ENCODE measurements at regions not wholly inside any gene's neighbourhood (a gene's known extent, or its start where the extent isn't known, plus 50 kb on each side); places are given as distances from the start of the nearest gene placed in this dataset.

DNA sequence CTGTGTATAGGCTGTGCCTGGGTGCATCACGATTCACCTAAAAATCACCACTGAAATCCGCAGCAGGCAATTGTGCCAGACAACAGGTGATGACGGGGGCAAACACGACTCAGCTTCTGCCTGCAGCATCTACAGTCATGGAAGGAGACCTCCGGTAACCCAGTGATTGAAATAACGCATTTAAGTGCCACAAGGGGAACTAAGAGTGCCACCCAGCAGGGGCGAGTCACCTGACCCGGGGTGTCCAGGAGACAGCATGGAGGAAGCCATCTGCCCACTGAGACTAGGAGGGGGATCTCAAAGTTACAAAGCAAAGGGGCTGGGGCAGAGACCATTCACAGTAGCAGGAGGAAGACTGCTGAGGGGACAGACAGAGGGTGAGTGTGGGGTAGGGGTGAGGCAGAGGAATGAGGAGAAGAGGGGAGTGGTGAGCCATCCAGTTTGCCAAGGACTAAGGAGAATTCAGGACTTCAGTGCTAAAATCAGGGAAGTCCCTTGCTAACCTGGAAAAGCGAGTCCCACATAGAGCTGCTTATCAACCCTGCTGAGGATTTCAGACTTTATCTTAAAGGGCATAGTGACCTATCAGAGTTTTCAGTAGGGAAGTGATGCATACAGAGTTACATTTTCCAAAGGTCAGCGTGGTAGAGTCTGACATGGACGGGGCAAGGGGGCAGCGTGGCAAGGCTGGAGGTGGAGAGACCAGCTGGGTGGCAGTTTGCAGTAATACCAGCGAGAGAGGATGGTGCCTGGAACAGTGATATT is 256.7 kb upstream of the HES1 start:
- no peaks in the 10 kb centered on the region for H3K36me3 ChIP-seq
- no peak overlapping the region for H3K4me3 ChIP-seq
- no peaks in the 10 kb centered on the region for H3K9me3 ChIP-seq (replicated peaks)
- H3K27me3 ChIP-seq (replicated peaks): no peaks in the 10 kb centered on the region
- H3K4me1 ChIP-seq (replicated peaks): peaks cover 12% of the 10 kb centered on the region
- DNase-seq (ENCODE audit: low read depth in 1 of 2, low spot score in 2 of 2): no peak
- H3K27ac ChIP-seq: no peak overlapping the region

DNA sequence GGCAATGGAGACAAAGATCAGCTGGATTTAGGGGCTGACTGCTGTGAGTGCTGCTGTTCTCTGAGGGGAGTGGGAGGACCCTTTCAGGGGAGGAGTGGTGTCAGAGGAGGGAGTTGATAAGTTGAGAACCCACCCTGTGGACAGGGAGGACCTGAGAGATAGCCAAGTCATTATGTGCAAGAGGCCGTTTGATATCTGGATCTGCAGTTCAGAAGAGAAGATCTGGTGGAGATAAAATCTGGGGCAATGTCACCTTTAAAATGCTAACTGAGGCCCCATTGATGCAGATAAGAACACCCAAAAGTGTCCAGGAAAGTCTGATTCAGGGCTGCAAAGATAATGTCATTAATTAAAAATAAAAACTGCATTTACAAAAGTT is 256.1 kb upstream of the HES1 start:
- H3K4me1 ChIP-seq (replicated peaks): peaks cover 16% of the 10 kb centered on the region

DNA sequence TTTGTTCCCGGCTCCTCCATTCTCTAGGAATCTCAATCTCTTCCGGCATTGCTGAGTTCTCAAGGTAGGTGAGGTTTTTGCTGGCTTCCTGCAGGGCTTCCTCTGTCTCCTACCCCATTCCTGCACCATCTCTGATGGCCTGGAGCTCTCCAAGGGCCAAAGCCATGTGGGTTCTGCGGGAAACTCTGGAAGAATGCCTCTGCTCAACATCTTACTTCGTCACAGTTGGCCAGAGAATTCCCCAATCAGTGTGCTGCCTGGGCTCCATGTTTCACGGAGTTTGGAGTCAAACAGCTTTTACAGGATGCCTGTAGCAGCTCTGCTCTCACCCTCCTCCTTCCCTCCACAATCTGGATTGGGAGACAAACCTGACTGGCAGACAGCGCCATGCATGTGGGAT is 253.9 kb upstream of the HES1 start:
- Histone ChIP-seq H3K27ac (no peak overlapping the region), H3K9me3 (replicated peaks) (no peaks in the 10 kb centered on the region), H3K36me3 (no peaks in the 10 kb centered on the region), H3K27me3 (replicated peaks) (no peaks in the 10 kb centered on the region), H3K4me3 (no peak overlapping the region), H3K4me1 (replicated peaks) (peaks cover 16% of the 10 kb centered on the region)
- DNase-seq (ENCODE audit: low read depth in 1 of 2, low spot score in 2 of 2): no peak

More for the DNA sequence above, 256.1 kb upstream of the HES1 start:
- Histone ChIP-seq H3K27me3 (replicated peaks) (no peaks in the 10 kb centered on the region), H3K27ac (no peak overlapping the region), H3K4me3 (no peak overlapping the region), H3K9me3 (replicated peaks) (no peaks in the 10 kb centered on the region), H3K36me3 (no peaks in the 10 kb centered on the region)
- DNase-seq (ENCODE audit: low read depth in 1 of 2, low spot score in 2 of 2): no peak

GRCh38 chr3:193883551-193883950 is 252.4 kb upstream of the HES1 start:
- H3K9me3 ChIP-seq (replicated peaks): no peaks in the 10 kb centered on the region
- 0 out of 2 replicates have a peak overlapping the region, but pooled peaks have one; percentile 4 for H3K27ac ChIP-seq
- no peaks in the 10 kb centered on the region for H3K27me3 ChIP-seq (replicated peaks)
- peak; percentile 67 to 78 for DNase-seq (ENCODE audit: low read depth in 1 of 2, low spot score in 2 of 2)
- H3K36me3 ChIP-seq: no peaks in the 10 kb centered on the region
- H3K4me3 ChIP-seq: no peak overlapping the region
- H3K4me1 ChIP-seq (replicated peaks): peaks cover 16% of the 10 kb centered on the region

GRCh38 chr3:193884027-193884426 is 251.9 kb upstream of the HES1 start:
- DNase-seq (ENCODE audit: low read depth in 1 of 2, low spot score in 2 of 2): peak in 1 of 2 experiments; percentile 36
- Histone ChIP-seq H3K27ac (0 out of 2 replicates have a peak overlapping the region, but pooled peaks have one; percentile 4), H3K9me3 (replicated peaks) (no peaks in the 10 kb centered on the region), H3K27me3 (replicated peaks) (no peaks in the 10 kb centered on the region), H3K4me1 (replicated peaks) (peaks cover 16% of the 10 kb centered on the region), H3K4me3 (no peak overlapping the region), H3K36me3 (no peaks in the 10 kb centered on the region)

- H3K9me3 ChIP-seq (replicated peaks): no peaks in the 10 kb centered on the region
- no peak for DNase-seq (ENCODE audit: low read depth in 1 of 2, low spot score in 2 of 2)
- H3K27ac ChIP-seq: no peak overlapping the region
- no peaks in the 10 kb centered on the region for H3K27me3 ChIP-seq (replicated peaks)
- H3K36me3 ChIP-seq: no peaks in the 10 kb centered on the region
- no peak overlapping the region for H3K4me3 ChIP-seq
- H3K4me1 ChIP-seq (replicated peaks): peaks cover 16% of the 10 kb centered on the region
These were observed 251.3 kb upstream of the HES1 start for GRCh38 chr3:193884652-193885051.

DNA sequence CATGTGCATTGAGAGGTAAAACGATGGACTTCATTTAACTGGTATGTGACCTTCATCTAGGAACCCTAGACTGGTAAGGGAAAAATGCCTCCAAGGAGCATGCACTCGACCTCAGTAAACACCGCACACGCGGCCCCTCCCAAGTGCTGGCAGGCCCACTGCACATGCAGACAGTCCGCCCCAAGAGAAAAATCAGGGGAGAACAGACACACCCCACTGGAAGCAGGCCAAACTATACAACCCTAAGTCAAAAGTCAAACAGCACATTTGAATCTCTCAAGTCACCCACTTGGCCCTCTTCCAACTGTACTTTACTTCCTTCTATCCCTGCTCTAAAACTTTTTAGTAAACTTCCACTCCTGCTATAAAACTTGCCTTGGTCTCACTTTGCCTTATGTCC is 250.1 kb upstream of the HES1 start:
- Histone ChIP-seq H3K27me3 (replicated peaks) (no peaks in the 10 kb centered on the region), H3K27ac (no peak overlapping the region), H3K36me3 (no peaks in the 10 kb centered on the region), H3K9me3 (replicated peaks) (no peaks in the 10 kb centered on the region), H3K4me1 (replicated peaks) (peaks cover 16% of the 10 kb centered on the region), H3K4me3 (no peak overlapping the region)
- no peak for DNase-seq (ENCODE audit: low read depth in 1 of 2, low spot score in 2 of 2)

DNA sequence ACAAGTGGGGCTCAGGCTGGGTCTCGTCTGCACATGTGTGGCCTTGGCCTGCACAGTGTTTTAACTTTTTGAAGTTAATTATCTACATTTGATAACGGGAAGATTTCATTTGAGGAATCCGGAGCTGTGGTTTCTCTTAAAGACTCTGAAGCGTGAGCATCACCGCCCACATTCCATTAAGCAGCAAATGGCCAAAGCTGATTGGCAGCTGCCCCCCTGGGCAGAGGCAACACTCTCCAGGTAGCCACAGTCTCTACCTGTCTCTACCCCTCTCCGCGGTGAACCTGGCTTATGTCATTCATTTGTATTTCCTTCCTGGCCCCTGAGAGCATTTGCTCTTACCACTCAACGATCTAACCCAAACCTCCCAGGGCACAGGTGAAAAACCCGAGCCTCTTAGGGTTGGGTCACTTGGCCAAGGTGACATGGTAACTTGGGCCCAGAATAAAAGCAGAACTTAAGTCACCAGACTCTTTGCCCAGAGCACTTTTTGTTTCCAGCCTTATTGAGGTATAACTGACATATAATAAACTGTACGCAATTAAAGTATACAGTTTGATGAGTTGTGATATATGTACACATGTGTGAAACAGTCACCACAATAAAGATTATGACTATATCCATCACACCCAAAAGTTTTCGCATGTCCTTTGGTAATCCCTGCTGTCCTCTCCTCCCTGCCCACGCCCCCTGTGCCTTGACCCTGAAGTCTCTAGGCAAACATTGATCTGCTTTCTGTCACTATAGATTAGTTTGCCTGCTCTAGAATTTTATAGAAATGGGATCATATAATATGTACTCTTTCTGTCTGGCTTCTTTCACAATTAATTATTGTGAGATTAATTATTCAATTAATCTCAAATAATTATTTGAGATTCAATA is 245.7 kb upstream of the HES1 start:
- no peaks in the 10 kb centered on the region for H3K36me3 ChIP-seq
- H3K4me3 ChIP-seq: no peak overlapping the region
- H3K9me3 ChIP-seq (replicated peaks): no peaks in the 10 kb centered on the region; the same call in 1 of the 2 replicates
- H3K27me3 ChIP-seq (replicated peaks): no peaks in the 10 kb centered on the region
- no peak for DNase-seq (ENCODE audit: low read depth in 1 of 2, low spot score in 2 of 2)
- H3K27ac ChIP-seq: no peak overlapping the region
- no peaks in the 10 kb centered on the region for H3K4me1 ChIP-seq (replicated peaks)

- DNase-seq (ENCODE audit: low read depth in 1 of 2, low spot score in 2 of 2): no peak
- Histone ChIP-seq H3K4me3 (no peak overlapping the region), H3K9me3 (replicated peaks) (no peaks in the 10 kb centered on the region; the same call in 1 of the 2 replicates), H3K4me1 (replicated peaks) (no peaks in the 10 kb centered on the region), H3K36me3 (no peaks in the 10 kb centered on the region), H3K27me3 (replicated peaks) (no peaks in the 10 kb centered on the region), H3K27ac (no peak overlapping the region)
These were observed 241.7 kb upstream of the HES1 start for GRCh38 chr3:193894121-193894863.

DNA sequence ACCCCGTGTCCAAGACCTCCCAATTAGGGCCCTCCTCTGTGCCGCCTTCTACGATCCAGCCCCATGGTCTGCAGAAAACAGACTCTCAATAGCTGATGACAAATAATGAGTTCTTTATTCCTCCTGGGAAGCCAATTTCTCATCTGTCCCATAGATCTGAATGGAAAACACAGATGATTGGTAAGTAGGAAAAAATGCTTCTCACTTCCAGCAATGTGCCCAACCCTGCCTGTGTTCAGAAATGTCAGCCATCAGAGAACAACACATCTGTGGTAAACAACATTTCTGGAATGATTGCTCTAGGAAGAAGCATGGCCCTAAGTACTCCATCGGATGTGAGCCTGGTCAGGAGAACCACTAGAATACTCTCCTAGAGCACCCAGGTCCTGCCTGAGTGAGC is 240.5 kb upstream of the HES1 start:
- no peak for DNase-seq (ENCODE audit: low read depth in 1 of 2, low spot score in 2 of 2)
- Histone ChIP-seq H3K27ac (no peak overlapping the region), H3K4me1 (replicated peaks) (no peaks in the 10 kb centered on the region), H3K36me3 (no peaks in the 10 kb centered on the region), H3K9me3 (replicated peaks) (no peaks in the 10 kb centered on the region; the same call in 1 of the 2 replicates), H3K27me3 (replicated peaks) (no peaks in the 10 kb centered on the region), H3K4me3 (no peak overlapping the region)

DNA sequence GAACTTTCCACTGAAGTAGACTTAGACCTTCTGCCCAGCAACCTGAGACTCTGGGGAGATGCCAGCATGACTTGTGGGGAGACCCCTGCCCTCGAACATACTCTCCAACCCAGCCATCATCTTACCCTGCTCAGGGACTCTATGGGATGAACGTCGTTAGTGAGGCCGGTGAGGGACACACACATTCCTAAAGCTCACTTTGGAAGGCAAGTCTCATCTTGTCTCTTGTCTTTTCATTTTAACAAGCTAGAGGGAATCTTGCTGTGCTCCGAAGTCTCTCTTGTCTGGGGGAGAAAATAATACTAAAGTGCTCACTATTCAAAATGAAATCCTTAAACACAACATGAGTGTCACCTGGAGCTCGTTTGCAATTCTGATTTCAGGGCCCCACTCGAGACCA is 239.5 kb upstream of the HES1 start:
- H3K9me3 ChIP-seq (replicated peaks): no peaks in the 10 kb centered on the region
- no peaks in the 10 kb centered on the region for H3K36me3 ChIP-seq
- no peak overlapping the region for H3K4me3 ChIP-seq
- no peak overlapping the region for H3K27ac ChIP-seq
- no peaks in the 10 kb centered on the region for H3K27me3 ChIP-seq (replicated peaks)
- DNase-seq (ENCODE audit: low read depth in 1 of 2, low spot score in 2 of 2): no peak
- no peaks in the 10 kb centered on the region for H3K4me1 ChIP-seq (replicated peaks)

- DNase-seq (ENCODE audit: low read depth in 1 of 2, low spot score in 2 of 2): no peak
- no peaks in the 10 kb centered on the region for H3K4me1 ChIP-seq (replicated peaks)
- no peak overlapping the region for H3K4me3 ChIP-seq
- H3K9me3 ChIP-seq (replicated peaks): no peaks in the 10 kb centered on the region
- no peaks in the 10 kb centered on the region for H3K27me3 ChIP-seq (replicated peaks)
- H3K36me3 ChIP-seq: no peaks in the 10 kb centered on the region
- H3K27ac ChIP-seq: no peak overlapping the region
These were observed 238.7 kb upstream of the HES1 start for GRCh38 chr3:193897288-193897687.

DNA sequence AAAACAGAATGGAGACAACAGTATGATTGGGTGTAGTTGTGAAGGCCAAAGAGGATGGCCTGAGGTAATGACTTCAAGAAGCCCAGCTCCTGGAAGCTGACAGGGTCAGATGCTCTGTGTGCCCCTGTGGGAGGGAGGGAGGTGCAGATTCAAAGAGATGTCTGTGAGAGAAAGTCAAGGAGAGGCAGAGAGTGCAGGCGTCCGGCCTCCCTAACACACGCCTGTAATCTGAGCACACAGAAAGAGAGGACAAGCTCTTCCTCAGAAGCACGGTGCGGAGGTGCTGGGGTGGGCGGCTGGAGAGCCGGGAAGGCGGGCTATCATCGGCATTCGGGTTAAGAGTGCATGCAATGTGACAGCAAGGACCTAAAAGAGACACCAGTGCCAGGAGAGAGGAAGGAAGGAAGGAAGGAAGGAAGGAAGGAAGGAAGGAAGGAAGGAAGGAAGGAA is 238.2 kb upstream of the HES1 start:
- no peaks in the 10 kb centered on the region for H3K36me3 ChIP-seq
- H3K9me3 ChIP-seq (replicated peaks): no peaks in the 10 kb centered on the region
- H3K4me3 ChIP-seq: no peak overlapping the region

More for the DNA sequence above, 238.2 kb upstream of the HES1 start:
- H3K27me3 ChIP-seq (replicated peaks): no peaks in the 10 kb centered on the region
- H3K4me1 ChIP-seq (replicated peaks): no peaks in the 10 kb centered on the region
- no peak overlapping the region for H3K27ac ChIP-seq
- no peak for DNase-seq (ENCODE audit: low read depth in 1 of 2, low spot score in 2 of 2)
